GM23248 (cell line): ENCODE measurements at regions not wholly inside any gene's neighbourhood (a gene's known extent, or its start where the extent isn't known, plus 50 kb on each side); places are given as distances from the start of the nearest gene placed in this dataset.

ENCODE experiments used
- EZH2 ChIP-seq: fragments of 200-600 bp; sonication (generic); IDR thresholded peaks from 2 replicates; pipeline ENCODE4 v1.6.1; 2018; ENCODE audit warnings: antibody characterized with exemption, mild to moderate bottlenecking; ENCODE audit not compliant: insufficient read depth, poor library complexity, severe bottlenecking
- EZH2phosphoT487 ChIP-seq: fragments of 200-600 bp; sonication (generic); IDR thresholded peaks from 2 replicates; pipeline ENCODE4 v1.6.1; 2018; ENCODE audit warnings: antibody characterized with exemption, moderate library complexity, mild to moderate bottlenecking, low read depth; ENCODE audit not compliant: insufficient read depth

DNA sequence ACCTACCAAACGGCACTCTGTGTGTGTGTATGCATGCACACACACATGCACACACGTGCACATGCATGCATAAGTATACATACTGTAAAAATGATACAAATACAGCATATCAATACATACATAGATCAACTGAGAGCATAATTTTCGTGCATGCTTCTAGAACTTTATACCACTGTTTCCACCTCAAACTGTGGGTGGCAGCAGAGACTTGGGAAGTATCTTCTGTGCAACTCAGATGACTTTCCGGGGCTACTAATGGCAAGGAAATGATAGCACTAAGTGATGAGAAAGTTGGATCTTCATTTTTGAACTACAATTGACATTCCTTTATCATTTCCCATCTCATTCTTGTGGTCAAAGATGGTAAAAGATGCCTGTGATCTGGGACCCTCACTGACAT is 570.7 kb downstream of the REEP3 start:
- TF ChIP-seq EZH2phosphoT487 (no peak), EZH2 (no peak)
